H1 (cell line): ENCODE measurements at regions not wholly inside any gene's neighbourhood (a gene's known extent, or its start where the extent isn't known, plus 50 kb on each side); places are given as distances from the start of the nearest gene placed in this dataset.

ENCODE experiments used
- BACH1 ChIP-seq: IDR thresholded peaks from 2 replicates; pipeline ENCODE4 v1.6.1; 2012; ENCODE audit warnings: low read length, improper control_type of control experiment
- CBX5 ChIP-seq: fragments of 300-800, 300-1000 bp; sonication (generic); IDR thresholded peaks from 2 replicates; pipeline ENCODE4 v1.7.1; 2016; ENCODE audit warnings: antibody characterized with exemption, low read length, low read depth
- CHD7 ChIP-seq: fragments of 300-600 bp; sonication (generic); IDR thresholded peaks from 2 replicates; pipeline ENCODE4 v1.7.1; 2012; ENCODE audit warnings: low read length, moderate library complexity, mild to moderate bottlenecking, inconsistent platforms; ENCODE audit not compliant: insufficient replicate concordance
- E2F6 ChIP-seq: IDR thresholded peaks from 2 replicates; pipeline ENCODE4 v1.6.1; 2012; ENCODE audit warnings: inconsistent platforms
- JUND ChIP-seq: IDR thresholded peaks from 2 replicates; pipeline ENCODE4 v1.6.1; 2011; ENCODE audit warnings: mild to moderate bottlenecking, improper control_type of control experiment, low read length
- RBBP5 ChIP-seq: IDR thresholded peaks from 2 replicates; pipeline ENCODE4 v1.7.1; 2012; ENCODE audit warnings: low read depth, mild to moderate bottlenecking, inconsistent platforms, low read length, moderate library complexity, borderline replicate concordance
- SP4 ChIP-seq: IDR thresholded peaks from 2 replicates; pipeline ENCODE4 v1.6.1; 2012; ENCODE audit warnings: low read length, inconsistent platforms
- TAF7 ChIP-seq: optimal IDR thresholded peaks from 2 replicates; pipeline ENCODE3; 2011; ENCODE audit warnings: low read depth, mild to moderate bottlenecking, inconsistent platforms, low read length, moderate library complexity, borderline replicate concordance

- TF ChIP-seq CHD7, result no peak
- TF ChIP-seq RBBP5, result no peak
- no peak for TF ChIP-seq E2F6
- no peak for TF ChIP-seq TAF7
- TF ChIP-seq JUND, result no peak
- TF ChIP-seq CBX5, result no peak
- no peak for TF ChIP-seq BACH1
- TF ChIP-seq SP4, result no peak
Measured at GRCh38 chr12:47323802-47324201, 244.0 kb upstream of the AMIGO2 start (continued).
